ENCODE measurements at regions not wholly inside any gene's neighbourhood (a gene's known extent, or its start where the extent isn't known, plus 50 kb on each side); places are given as distances from the start of the nearest gene placed in this dataset.
"Not testable (repeated sequence)": the region's sequence is repeated elsewhere in the genome, so short reads cannot be mapped to it uniquely, and the experiment has no call there.

- no peak overlapping the region for H3K4me3 ChIP-seq (ENCODE audit: low read depth, poor library complexity, severe bottlenecking)
- WGBS, 2 donors: 69 to 78% methylated on average over 12 of the region's 12 CpGs
- no peak for TF ChIP-seq POLR2A (IDR thresholded peaks at IDR 0.05)
- TF ChIP-seq CTCF (IDR thresholded peaks at IDR 0.05): no peak
- intact Hi-C loops (cut with DNase I; ENCODE audit: low total_unique reads): no loop called here
- DNase-seq (ENCODE audit: low spot score in 2 of 2): no peak
Measured at GRCh38 chr11:130533113-130533798, 84.8 kb downstream of the ADAMTS15 start.

GRCh38 chr11:130533871-130534270, 85.4 kb downstream of the ADAMTS15 start:
- intact Hi-C loops (cut with DNase I; ENCODE audit: low total_unique reads): no loop called here
- no peak for TF ChIP-seq CTCF (IDR thresholded peaks at IDR 0.05)
- TF ChIP-seq POLR2A (IDR thresholded peaks at IDR 0.05): no peak
- 81 to 82% methylated on average over 5 of the region's 5 CpGs for WGBS, 2 donors
- DNase-seq (ENCODE audit: low spot score in 2 of 2): no peak
- no peak overlapping the region for H3K4me3 ChIP-seq (ENCODE audit: low read depth, poor library complexity, severe bottlenecking)

- TF ChIP-seq CTCF (IDR thresholded peaks at IDR 0.05) (no peak), POLR2A (IDR thresholded peaks at IDR 0.05) (no peak)
- DNase-seq (ENCODE audit: low spot score in 2 of 2): no peak
- 83 to 87% methylated on average over 10 of the region's 10 CpGs for WGBS, 2 donors
- intact Hi-C loops (cut with DNase I; ENCODE audit: low total_unique reads): no loop called here
- no peak overlapping the region for H3K4me3 ChIP-seq (ENCODE audit: low read depth, poor library complexity, severe bottlenecking)
Measured at GRCh38 chr11:130534551-130534950, 86.1 kb downstream of the ADAMTS15 start.

GRCh38 chr11:130535520-130535919, 87.1 kb downstream of the ADAMTS15 start:
- WGBS, 2 donors: 58 to 69% methylated on average over 6 of the region's 6 CpGs
- no peak overlapping the region for H3K4me3 ChIP-seq (ENCODE audit: low read depth, poor library complexity, severe bottlenecking)
- intact Hi-C loops (cut with DNase I; ENCODE audit: low total_unique reads): no loop called here
- no peak for DNase-seq (ENCODE audit: low spot score in 2 of 2)
- TF ChIP-seq POLR2A (IDR thresholded peaks at IDR 0.05) (no peak), CTCF (IDR thresholded peaks at IDR 0.05) (no peak)

- intact Hi-C loops (cut with DNase I; ENCODE audit: low total_unique reads): no loop called here
- no peak for TF ChIP-seq CTCF (IDR thresholded peaks at IDR 0.05)
- no peak for TF ChIP-seq POLR2A (IDR thresholded peaks at IDR 0.05)
- no peak overlapping the region for H3K4me3 ChIP-seq (ENCODE audit: low read depth, poor library complexity, severe bottlenecking)
- WGBS, 2 donors: 76 to 81% methylated on average over 11 of the region's 11 CpGs
- DNase-seq (ENCODE audit: low spot score in 2 of 2): no peak
Measured at GRCh38 chr11:130536106-130537040, 87.9 kb downstream of the ADAMTS15 start.

GRCh38 chr11:130539680-130540079, 91.2 kb downstream of the ADAMTS15 start:
- H3K4me3 ChIP-seq (ENCODE audit: low read depth, poor library complexity, severe bottlenecking); DNase-seq (ENCODE audit: low spot score in 2 of 2); intact Hi-C loops (cut with DNase I; ENCODE audit: low total_unique reads): not testable (repeated sequence)
- WGBS, 2 donors: 63 to 69% methylated on average over 1 of the region's 1 CpG
